Fibroblast of lung (primary cell): ENCODE measurements at regions not wholly inside any gene's neighbourhood (a gene's known extent, or its start where the extent isn't known, plus 50 kb on each side); places are given as distances from the start of the nearest gene placed in this dataset.
A peak's percentile ranks its signal among the peaks of the same experiment; 100 is the strongest.
"Not testable (repeated sequence)": the region's sequence is repeated elsewhere in the genome, so short reads cannot be mapped to it uniquely, and the experiment has no call there.

Experiments
- DNase-seq, 2 donors: peaks; one replicate each; pipeline versions ENCODE4 v3.0.0 to v3.0.0-alpha.2; 2010; ENCODE audit warnings: low read depth in 2 of 2
- H2AFZ ChIP-seq: 2 replicates; pipeline ENCODE4 v1.5.1; 2012; ENCODE audit warnings: low read length, control low read depth, inconsistent platforms
- H3K27ac ChIP-seq: 2 replicates; pipeline ENCODE4 v1.5.1; 2011; ENCODE audit warnings: low read length, control low read depth; ENCODE audit not compliant: insufficient read depth
- H3K27me3 ChIP-seq: 2 replicates; pipeline ENCODE4 v1.5.1; 2011; ENCODE audit warnings: mild to moderate bottlenecking, low read length; ENCODE audit not compliant: control insufficient read depth, insufficient read depth
- H3K36me3 ChIP-seq: 2 replicates; pipeline ENCODE4 v1.5.1; 2011; ENCODE audit warnings: low read length; ENCODE audit not compliant: control insufficient read depth, insufficient read depth
- H3K4me1 ChIP-seq: 2 replicates; pipeline ENCODE4 v1.5.1; 2011; ENCODE audit warnings: low read length; ENCODE audit not compliant: control insufficient read depth, insufficient read depth; ENCODE audit errors: extremely low read depth
- H3K4me2 ChIP-seq: 2 replicates; pipeline ENCODE4 v1.5.1; 2011; ENCODE audit warnings: low read length, control low read depth; ENCODE audit not compliant: insufficient read depth; ENCODE audit errors: extremely low read depth
- H3K4me3 ChIP-seq, 4 experiments: fragments of 200-600 bp in 1 of 4; sonication (generic) in 1 of 4; replicated peaks in 1 of 4; 2 replicates each; pipeline ENCODE4 v1.5.1; 2011 to 2016; ENCODE audit warnings: low read length in 4 of 4, low read depth in 3 of 4, mild to moderate bottlenecking in 3 of 4, control low read depth in 2 of 4, inconsistent platforms in 1 of 4, mixed read lengths in 1 of 4; ENCODE audit not compliant: insufficient read depth in 1 of 4; ENCODE audit errors: control extremely low read depth in 1 of 4
- H3K79me2 ChIP-seq: 2 replicates; pipeline ENCODE4 v1.5.1; 2012; ENCODE audit warnings: mild to moderate bottlenecking, low read length, inconsistent platforms; ENCODE audit not compliant: control insufficient read depth, insufficient read depth
- H3K9ac ChIP-seq: 2 replicates; pipeline ENCODE4 v1.5.1; 2011; ENCODE audit warnings: mild to moderate bottlenecking, low read length, control low read depth; ENCODE audit not compliant: insufficient read depth
- H3K9me3 ChIP-seq: 2 replicates; pipeline ENCODE4 v1.5.1; 2012; ENCODE audit warnings: low read depth, low read length; ENCODE audit not compliant: control insufficient read depth, insufficient read depth
- H4K20me1 ChIP-seq: 2 replicates; pipeline ENCODE4 v1.5.1; 2011; ENCODE audit warnings: low read length; ENCODE audit not compliant: control insufficient read depth, insufficient read depth; ENCODE audit errors: extremely low read depth
- CTCF ChIP-seq, 2 donors: IDR thresholded peaks in 1 of 2; conservative IDR thresholded peaks in 1 of 2; 1 replicate in 1 of 2; 2 replicates in 1 of 2; pipeline ENCODE4 v1.5.1; 2011 to 2012; ENCODE audit warnings: low read length in 2 of 2, control low read depth in 1 of 2, inconsistent platforms in 1 of 2, low read depth in 1 of 2, mild to moderate bottlenecking in 1 of 2
- EZH2 ChIP-seq: IDR thresholded peaks from 2 replicates; pipeline ENCODE4 v1.5.1; 2012; ENCODE audit warnings: low read length, control low read depth, mild to moderate bottlenecking; ENCODE audit errors: missing control alignments

DNA sequence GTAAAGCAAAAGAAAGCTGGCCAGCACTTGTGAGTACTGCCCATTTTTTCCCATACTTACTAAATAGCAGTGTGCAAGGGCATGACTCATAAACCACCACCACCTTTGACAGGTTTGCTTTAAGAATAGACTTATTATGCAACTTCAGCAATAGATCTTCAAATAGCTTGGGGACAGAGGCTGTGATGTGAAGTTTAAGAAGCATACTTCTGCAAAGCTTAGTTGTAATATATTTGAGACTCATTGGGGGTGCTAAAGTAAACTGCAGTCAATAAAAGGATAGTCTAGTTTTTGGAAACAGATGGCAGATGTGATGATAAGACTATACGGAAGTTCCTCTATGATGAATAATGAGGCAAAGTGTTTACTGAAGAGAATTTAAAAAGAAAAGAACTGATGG lies 210.0 kb downstream of the PLA2G4A start:
- Histone ChIP-seq H3K4me2 (no peak overlapping the region), H4K20me1 (no peaks in the 10 kb centered on the region), H3K27me3 (no peaks in the 10 kb centered on the region), H3K79me2 (no peaks in the 10 kb centered on the region), H3K27ac (no peak overlapping the region), H3K9ac (no peak overlapping the region), H3K36me3 (no peaks in the 10 kb centered on the region), H3K4me3 (no peak overlapping the region), H2AFZ (no peak overlapping the region), H3K9me3 (no peaks in the 10 kb centered on the region), H3K4me1 (no peaks in the 10 kb centered on the region)
- TF ChIP-seq CTCF (conservative IDR thresholded peaks at IDR 0.05 in 1 of 2, IDR thresholded peaks at IDR 0.05 in 1 of 2; ENCODE audit: low read depth in 1 of 2, low read length in 2 of 2) (no peak), EZH2 (no peak)
- DNase-seq: peak; percentile 6 to 84

- no peak overlapping the region for H3K9ac ChIP-seq
- H2AFZ ChIP-seq: no peak overlapping the region
- DNase-seq: no peak
- H3K79me2 ChIP-seq: no peaks in the 10 kb centered on the region
- H3K27me3 ChIP-seq: no peaks in the 10 kb centered on the region
- no peak overlapping the region for H3K4me2 ChIP-seq
- H3K27ac ChIP-seq: no peak overlapping the region
- no peaks in the 10 kb centered on the region for H4K20me1 ChIP-seq
- H3K9me3 ChIP-seq: no peaks in the 10 kb centered on the region
- no peaks in the 10 kb centered on the region for H3K36me3 ChIP-seq
- TF ChIP-seq EZH2: no peak
- TF ChIP-seq CTCF (conservative IDR thresholded peaks at IDR 0.05 in 1 of 2, IDR thresholded peaks at IDR 0.05 in 1 of 2; ENCODE audit: low read depth in 1 of 2, low read length in 2 of 2): no peak
- no peaks in the 10 kb centered on the region for H3K4me1 ChIP-seq
- H3K4me3 ChIP-seq: no peak overlapping the region
Observed at GRCh38 chr1:187041104-187041503, 212.4 kb downstream of the PLA2G4A start.

DNA sequence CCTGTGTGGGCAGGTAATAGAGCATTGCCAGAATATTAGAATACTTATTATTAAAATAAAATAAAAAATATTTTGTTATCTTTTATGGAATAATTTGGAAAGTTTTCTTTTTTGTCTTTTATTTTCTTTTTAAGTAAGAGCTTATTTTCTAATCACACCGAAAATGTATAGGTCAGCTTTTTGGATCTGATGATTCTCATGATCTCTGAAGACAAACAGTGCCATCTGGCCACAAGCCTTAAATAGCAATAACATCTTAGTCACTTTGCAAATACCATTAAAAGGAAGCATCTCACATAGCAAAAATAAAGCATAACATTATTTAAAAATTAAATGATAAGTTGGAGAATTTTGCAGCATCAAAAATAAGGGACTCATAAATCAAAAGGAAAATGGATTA lies 213.8 kb downstream of the PLA2G4A start:
- no peak overlapping the region for H3K4me3 ChIP-seq
- H3K9me3 ChIP-seq: no peaks in the 10 kb centered on the region
- no peaks in the 10 kb centered on the region for H3K79me2 ChIP-seq
- DNase-seq: no peak
- H3K27me3 ChIP-seq: no peaks in the 10 kb centered on the region
- no peaks in the 10 kb centered on the region for H3K4me1 ChIP-seq
- H3K4me2 ChIP-seq: no peak overlapping the region
- no peak overlapping the region for H2AFZ ChIP-seq
- H3K9ac ChIP-seq: no peak overlapping the region
- H3K27ac ChIP-seq: no peak overlapping the region
- H3K36me3 ChIP-seq: no peaks in the 10 kb centered on the region
- TF ChIP-seq EZH2: no peak
- TF ChIP-seq CTCF (conservative IDR thresholded peaks at IDR 0.05 in 1 of 2, IDR thresholded peaks at IDR 0.05 in 1 of 2; ENCODE audit: low read depth in 1 of 2, low read length in 2 of 2): no peak
- no peaks in the 10 kb centered on the region for H4K20me1 ChIP-seq

DNA sequence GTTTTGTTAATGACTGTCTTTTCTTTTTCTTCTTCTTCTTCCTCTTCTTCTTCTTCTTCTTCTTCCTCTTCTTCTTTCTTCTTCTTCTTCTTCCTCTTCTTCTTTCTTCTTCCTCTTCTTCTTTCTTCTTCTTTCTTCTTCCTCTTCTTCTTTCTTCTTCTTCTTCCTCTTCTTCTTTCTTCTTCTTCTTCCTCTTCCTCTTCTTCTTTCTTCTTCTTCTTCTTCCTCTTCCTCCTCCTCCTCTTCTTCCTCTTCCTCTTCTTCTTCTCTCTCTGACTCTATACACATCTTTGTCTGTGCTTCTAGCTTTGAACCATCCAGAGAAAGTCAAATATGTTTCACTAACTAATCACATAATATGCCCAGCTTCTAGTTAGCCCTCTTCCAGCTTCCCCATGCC lies 214.7 kb downstream of the PLA2G4A start:
- not testable (repeated sequence) for H3K4me2 ChIP-seq, H2AFZ ChIP-seq, H3K36me3 ChIP-seq, H3K9me3 ChIP-seq, H3K9ac ChIP-seq, H4K20me1 ChIP-seq, H3K4me1 ChIP-seq, H3K27ac ChIP-seq, H3K27me3 ChIP-seq, DNase-seq, H3K79me2 ChIP-seq, H3K4me3 ChIP-seq
